DND-41 (cell line): ENCODE measurements at regions not wholly inside any gene's neighbourhood (a gene's known extent, or its start where the extent isn't known, plus 50 kb on each side); places are given as distances from the start of the nearest gene placed in this dataset.

Experiments
- ATAC-seq: fragments of 200-7000 bp; cut with Tn5 transposase; 3 replicates; pipeline ENCODE4 v1.9.1; 2021; ENCODE audit warnings: low read depth; ENCODE audit not compliant: insufficient read depth
- DNase-seq: peaks from one replicate; pipeline ENCODE4 v3.0.0-alpha.2; 2020
- H2AFZ ChIP-seq: 2 replicates; pipeline ENCODE4 v1.6.0; 2012; ENCODE audit warnings: low read depth, low read length
- H3K27ac ChIP-seq: 2 replicates; pipeline ENCODE4 v1.5.1; 2012; ENCODE audit warnings: low read length, inconsistent platforms
- H3K27me3 ChIP-seq: fragments of 200-600 bp; sonication (generic); 2 replicates; pipeline ENCODE4 v1.6.0; 2012; ENCODE audit warnings: low read length, mild to moderate bottlenecking, inconsistent platforms; ENCODE audit not compliant: insufficient read depth, poor library complexity
- H3K36me3 ChIP-seq: 2 replicates; pipeline ENCODE4 v1.5.1; 2012; ENCODE audit warnings: low read length, inconsistent platforms; ENCODE audit not compliant: insufficient read depth
- H3K4me1 ChIP-seq: 2 replicates; pipeline ENCODE4 v1.5.1; 2012; ENCODE audit warnings: mild to moderate bottlenecking, low read length; ENCODE audit not compliant: insufficient read depth
- H3K4me2 ChIP-seq: 2 replicates; pipeline ENCODE4 v1.6.0; 2012; ENCODE audit warnings: mild to moderate bottlenecking, moderate library complexity, low read length, inconsistent platforms; ENCODE audit not compliant: insufficient read depth
- H3K4me3 ChIP-seq, 2 experiments: fragments of 200-600 bp in 1 of 2; shearing (Covaris generic) in 1 of 2; 2 replicates each; pipeline ENCODE4 v1.5.1; 2012 to 2016; ENCODE audit warnings: inconsistent platforms in 2 of 2, low read length in 2 of 2, mild to moderate bottlenecking in 2 of 2, low read depth in 1 of 2, moderate library complexity in 1 of 2
- H3K79me2 ChIP-seq: 2 replicates; pipeline ENCODE4 v1.6.0; 2012; ENCODE audit warnings: low read length, inconsistent platforms; ENCODE audit not compliant: insufficient read depth
- H3K9ac ChIP-seq: 2 replicates; pipeline ENCODE4 v1.6.0; 2012; ENCODE audit warnings: low read depth, mild to moderate bottlenecking, inconsistent platforms, low read length, moderate library complexity
- H3K9me3 ChIP-seq: 2 replicates; pipeline ENCODE4 v1.5.1; 2012; ENCODE audit warnings: low read length, moderate library complexity, mild to moderate bottlenecking, inconsistent platforms; ENCODE audit not compliant: insufficient read depth, severe bottlenecking
- H4K20me1 ChIP-seq: 2 replicates; pipeline ENCODE4 v1.6.0; 2012; ENCODE audit warnings: low read length; ENCODE audit not compliant: insufficient read depth
- CTCF ChIP-seq: IDR thresholded peaks from 2 replicates; pipeline ENCODE4 v1.5.1; 2012; ENCODE audit warnings: borderline replicate concordance, low read length, moderate library complexity, mild to moderate bottlenecking; ENCODE audit not compliant: poor library complexity, severe bottlenecking; ENCODE audit errors: extremely low read depth
- EZH2 ChIP-seq: IDR thresholded peaks from 3 replicates; pipeline ENCODE4 v1.6.1; 2012; ENCODE audit warnings: borderline replicate concordance, low read depth, mild to moderate bottlenecking, moderate library complexity, low read length, inconsistent platforms; ENCODE audit not compliant: severe bottlenecking

DNA sequence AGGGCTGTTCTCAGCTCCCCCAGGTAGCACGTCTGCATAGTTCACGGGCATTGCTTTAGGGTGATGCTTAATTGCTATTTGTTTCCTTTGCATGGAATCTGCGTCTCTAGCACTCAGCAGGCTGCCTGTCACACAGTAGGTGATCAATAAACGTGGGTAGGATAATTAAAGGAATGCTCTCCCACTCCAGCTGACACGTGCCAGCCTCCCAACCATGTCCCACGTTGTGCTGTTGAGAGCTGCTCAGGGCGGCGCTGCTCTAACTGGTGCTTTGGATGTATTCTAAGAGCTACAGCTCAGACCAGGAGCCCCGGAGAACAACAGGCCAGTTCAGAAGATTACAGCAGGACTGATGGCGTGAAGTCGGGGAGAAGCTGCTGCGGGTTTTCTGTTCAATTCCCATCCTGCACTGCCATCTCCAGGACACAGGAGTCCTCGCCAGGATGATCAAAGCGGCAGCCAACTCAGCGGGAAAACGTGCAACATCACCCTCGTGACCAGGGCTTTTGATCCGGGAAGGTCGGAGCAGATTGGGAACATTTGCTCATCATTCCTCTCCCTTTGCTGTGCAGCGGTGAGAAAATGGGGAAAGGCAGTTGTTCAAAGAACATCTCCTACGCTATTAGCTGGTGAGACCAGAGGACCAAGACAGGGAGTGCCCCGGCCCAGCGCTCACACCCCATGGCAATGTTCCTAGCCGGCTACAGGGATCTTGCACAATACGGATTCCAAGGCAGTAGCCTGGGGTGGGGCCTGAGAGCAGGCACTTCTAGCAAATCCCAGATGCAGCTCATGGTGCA lies 50.5 kb upstream of the FOXK1 start:
- Histone ChIP-seq H3K36me3 (no peaks in the 10 kb centered on the region), H3K79me2 (no peaks in the 10 kb centered on the region), H3K4me3 (no peak overlapping the region), H3K4me1 (no peaks in the 10 kb centered on the region), H3K27ac (no peak overlapping the region), H3K9ac (no peak overlapping the region), H3K4me2 (no peak overlapping the region), H3K27me3 (peaks cover 4% of the 10 kb centered on the region), H2AFZ (no peak overlapping the region), H3K9me3 (no peaks in the 10 kb centered on the region), H4K20me1 (no peaks in the 10 kb centered on the region)
- no peak for ATAC-seq
- DNase-seq = no peak
- TF ChIP-seq CTCF (peak; percentile 47), EZH2 (no peak)
